Stimulated activated CD4-positive, alpha-beta T cell treated with anti-CD3 and anti-CD28 coated beads, Interleukin-12 subunit alpha, Interleukin-12 subunit beta, amount 100 ng/mL, for 48 hours (primary cell): ENCODE measurements at regions not wholly inside any gene's neighbourhood (a gene's known extent, or its start where the extent isn't known, plus 50 kb on each side); places are given as distances from the start of the nearest gene placed in this dataset.

Experiments
- DNase-seq, 3 donors: peaks; one replicate each; pipeline ENCODE4 v3.0.0-alpha.2; 2020; ENCODE audit warnings: low read depth in 2 of 3, low spot score in 1 of 3

DNA sequence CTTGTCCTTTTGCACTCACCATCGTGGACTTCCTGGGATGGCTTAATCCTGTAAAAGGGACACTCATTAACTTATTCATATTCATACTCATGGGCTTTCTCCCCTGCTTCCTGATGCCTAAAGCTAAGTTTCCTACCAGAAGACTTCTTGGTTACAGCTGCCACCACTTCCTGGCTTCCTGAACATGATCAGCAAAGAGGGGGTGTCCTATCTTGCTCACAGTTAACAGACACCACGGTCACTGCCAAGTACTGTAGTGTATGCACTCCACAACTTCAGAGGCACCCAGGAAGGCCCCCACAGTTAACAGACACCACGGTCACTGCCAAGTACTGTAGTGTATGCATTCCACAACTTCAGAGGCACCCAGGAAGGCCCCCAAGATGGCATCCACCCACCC, 177.8 kb downstream of the SIPA1L2 start:
- DNase-seq, result no peak

DNA sequence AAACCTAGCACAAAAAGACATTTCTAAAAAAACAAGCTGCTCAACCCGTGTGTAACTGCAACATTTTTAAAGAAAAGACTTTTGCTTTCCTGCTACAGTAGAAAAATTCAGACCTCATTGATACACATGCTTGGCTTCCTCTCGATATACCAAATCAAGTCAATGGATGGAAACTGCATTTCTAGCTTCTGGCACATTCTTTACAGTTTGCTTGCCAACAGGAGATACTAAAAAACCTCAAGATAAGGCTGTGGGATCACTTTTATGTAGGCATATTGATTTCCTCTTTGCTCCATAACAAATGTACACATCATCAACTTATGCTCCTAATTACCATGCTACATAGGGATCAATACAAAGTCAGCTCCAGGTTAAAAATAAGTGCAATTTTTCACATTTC, 178.4 kb downstream of the SIPA1L2 start:
- no peak for DNase-seq

DNA sequence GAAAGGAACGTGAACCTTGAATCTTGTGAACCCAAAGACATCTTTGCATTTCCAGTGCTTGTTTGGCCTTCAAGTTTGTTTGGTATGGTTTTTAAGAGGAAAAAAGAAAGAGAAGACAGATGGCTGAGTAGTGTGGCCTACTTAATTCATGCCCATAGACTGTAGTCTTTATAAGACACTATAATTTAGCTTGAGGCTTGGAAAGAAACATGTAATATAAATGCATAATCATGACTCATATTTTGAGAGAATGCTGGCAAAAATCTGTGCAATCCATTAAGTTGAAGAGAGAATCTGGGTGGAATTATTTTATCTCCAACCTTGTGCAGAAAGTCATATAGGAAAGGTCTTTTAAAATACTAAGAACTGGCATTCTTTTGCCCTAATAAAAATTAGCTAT, 179.3 kb downstream of the SIPA1L2 start:
- DNase-seq, result no peak

DNA sequence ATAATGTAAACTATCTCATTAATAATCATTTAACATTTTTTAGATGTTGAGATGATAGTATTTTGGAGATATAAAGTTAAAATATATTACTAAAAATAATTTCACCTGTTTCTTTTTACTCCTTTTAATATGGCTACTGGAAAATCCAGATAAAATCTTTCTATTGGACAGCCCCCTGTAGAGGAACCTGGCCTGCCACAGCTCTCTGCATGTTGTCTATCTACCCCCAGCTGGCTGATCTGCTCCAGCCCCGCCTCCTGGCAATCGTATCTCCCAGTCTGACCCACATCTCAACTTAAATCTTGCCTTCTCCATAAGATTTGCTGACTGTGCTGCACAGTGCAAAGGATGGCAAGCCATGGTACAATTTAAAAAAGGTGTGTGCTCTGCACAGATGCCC, 182.8 kb downstream of the SIPA1L2 start:
- no peak for DNase-seq

DNA sequence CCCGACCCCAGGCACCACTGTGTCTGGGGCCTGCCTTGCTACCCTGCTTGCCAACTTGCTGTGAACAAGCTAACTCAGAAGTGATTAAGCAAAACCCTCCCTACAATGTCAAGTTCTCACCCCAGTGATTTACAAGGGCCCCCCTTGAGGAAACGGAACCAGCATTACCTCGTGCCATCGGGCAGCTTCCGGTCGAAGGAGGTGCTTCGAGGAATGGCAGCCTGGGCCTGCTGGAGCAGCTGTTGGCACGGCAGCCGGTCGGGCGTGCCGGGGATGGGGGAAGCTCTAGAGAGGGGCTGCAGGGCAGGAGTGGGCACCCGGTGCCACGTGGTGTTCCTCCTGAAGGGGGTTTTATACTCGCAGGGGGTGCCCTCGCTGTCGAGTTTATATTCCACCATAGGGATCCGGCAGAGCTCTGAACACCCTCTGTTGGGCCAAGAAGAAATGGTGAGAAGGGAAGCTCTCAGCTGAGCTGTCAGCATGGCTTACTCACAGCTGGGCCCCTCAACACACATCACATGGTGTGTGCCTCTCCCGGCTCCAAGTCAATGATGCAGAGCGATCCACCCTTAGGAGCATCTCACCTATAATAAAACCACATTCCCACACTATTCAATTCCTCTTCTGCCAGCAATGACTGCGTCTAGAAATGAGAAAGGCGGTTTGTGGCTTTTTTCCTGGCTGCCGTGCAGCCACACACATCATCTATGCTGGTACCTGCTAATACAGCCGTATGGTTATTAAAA, 184.4 kb downstream of the SIPA1L2 start:
- no peak for DNase-seq

DNA sequence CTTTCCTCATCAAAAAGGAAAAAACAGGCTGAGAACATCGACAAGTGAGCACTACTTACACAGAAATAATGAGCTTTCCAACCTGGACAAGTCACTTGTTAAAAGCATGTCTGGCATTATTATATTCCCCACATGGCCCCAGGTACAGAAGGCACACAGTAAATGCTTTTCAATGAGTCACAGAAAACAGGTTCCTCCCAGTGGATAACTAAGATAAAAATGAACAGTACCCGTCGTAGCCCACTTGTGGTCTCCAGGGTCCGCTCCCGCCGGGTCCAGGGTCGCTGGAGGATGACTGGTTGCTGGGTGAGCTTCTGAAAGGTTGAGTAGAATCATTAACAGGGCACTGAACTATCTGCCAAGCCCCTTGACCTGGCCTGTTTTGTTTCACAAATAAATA, 186.6 kb downstream of the SIPA1L2 start:
- no peak for DNase-seq

DNA sequence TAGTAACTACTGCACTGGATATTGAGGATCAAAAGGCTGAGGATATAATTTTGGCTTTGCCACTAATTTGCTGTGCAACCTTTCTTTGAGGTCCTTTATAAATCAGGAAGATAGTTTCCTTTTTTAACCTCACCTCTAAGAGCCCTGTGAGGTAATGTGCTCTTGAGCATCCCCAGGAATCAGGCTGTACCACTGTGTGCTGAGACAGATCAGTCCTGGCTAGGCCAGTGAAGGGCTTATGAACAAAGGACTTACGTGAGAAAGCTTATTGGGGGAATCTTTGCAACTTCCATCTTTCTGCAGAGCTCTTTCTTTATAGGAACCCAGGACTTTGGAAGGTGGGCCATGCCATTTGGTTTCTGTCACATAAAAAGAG, 188.9 kb downstream of the SIPA1L2 start:
- no peak for DNase-seq

DNA sequence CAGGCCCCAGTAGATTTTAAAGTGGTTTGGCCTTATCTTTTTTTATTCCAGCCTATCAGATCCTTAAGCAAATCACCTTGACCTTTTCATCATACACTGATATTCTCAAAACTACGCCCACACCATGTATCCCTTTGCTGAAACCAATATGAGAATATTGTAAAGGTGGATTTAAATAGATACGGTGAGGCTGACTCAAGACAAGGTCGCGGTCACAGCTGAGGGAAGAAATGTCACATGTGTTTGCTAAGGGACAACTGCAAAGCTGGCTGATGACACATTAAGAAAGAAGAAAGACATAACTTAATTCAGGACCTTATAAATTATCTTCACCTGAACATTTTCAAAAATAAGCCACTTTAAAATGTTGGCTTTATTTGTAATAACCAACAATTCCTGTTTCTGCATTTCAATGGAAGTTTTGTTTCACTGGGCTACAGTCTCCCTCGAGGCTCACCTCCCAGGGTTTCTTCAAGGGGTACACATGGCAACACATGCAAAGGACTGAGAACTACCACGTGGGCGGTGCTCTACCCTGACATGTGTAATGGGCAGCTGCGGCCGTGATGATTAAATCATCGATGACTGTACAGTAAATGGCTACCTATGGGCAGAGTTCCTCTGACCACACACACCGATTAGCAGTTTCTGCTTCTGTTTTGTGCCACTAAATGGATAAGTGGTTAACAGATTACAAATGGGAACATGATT, 189.5 kb downstream of the SIPA1L2 start:
- no peak for DNase-seq

DNA sequence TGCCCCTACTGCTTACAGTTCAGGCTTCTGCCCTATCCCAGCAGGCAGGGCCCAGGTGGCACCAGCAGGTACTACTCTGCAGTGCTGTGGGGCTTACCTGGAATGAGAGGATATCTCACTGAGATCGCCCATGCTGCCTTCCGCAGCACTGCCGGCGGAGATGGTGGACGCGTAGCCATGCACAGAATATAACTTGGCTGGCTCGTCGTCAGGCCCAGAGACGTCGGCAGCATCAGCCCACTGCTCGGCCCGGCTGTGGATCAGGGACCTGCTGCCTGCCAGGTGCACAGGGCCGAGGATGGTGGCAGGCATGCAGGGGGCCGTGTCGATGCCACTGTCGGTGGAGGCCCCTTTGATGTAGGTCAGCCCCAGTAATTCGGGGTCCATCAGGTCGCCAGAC, 190.9 kb downstream of the SIPA1L2 start:
- DNase-seq, result no peak

DNA sequence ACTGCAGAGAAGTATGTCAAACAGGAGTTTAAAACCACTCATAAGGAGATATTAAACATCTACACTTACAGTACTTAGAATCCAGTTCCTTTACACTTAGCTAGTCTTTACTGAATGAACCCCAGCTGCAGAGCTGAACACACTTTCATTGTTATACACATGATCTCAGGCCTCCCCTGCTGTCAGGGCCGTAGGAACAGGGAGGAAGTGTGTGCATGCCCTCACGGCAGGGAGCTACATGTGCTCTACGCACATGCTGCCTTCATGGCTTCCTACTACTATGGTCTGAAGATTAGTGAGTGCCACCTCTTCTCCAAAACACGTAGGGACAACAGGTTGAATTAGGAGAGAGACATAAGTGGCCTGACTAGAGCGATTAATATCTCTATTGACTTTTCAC, 191.5 kb downstream of the SIPA1L2 start:
- no peak for DNase-seq

DNA sequence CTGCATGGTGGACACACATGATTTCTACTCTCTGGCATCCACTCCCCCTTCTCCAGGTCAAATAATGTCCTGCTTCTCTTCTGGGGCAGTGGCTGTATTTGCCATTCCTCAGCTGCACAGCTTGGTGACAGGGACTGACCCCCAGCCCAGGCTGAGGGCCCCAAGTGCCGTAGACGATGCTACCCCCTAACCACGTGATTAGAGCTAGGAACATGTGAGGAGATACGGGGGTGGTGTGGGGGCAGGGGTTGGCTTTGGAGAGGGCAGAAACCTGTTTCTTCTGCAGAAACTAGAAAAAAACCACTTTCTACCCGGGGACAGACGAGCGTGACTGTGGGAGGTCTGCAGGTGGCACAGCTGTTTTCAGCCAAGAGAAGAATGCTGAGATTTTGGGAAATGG, 192.4 kb downstream of the SIPA1L2 start:
- no peak for DNase-seq

DNA sequence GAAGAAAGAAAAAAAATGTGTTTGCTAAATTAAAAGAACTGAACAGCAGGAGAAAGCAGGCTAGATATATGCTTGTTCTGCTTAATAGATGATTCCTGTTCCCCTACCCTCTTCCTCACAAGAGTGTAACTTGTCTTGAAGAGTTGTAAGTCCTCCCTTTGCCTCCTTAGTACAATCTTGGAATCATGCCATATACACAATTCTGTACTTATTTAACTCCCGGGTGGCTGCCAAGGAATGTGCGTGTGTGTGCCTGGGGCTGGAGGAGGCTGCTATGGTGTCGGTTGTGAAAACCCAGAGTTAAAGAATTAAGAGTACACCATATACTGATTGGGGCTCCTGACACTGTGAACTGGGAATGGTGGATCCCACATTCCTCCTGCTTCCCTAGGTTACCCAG, 194.2 kb downstream of the SIPA1L2 start:
- DNase-seq, result no peak

DNA sequence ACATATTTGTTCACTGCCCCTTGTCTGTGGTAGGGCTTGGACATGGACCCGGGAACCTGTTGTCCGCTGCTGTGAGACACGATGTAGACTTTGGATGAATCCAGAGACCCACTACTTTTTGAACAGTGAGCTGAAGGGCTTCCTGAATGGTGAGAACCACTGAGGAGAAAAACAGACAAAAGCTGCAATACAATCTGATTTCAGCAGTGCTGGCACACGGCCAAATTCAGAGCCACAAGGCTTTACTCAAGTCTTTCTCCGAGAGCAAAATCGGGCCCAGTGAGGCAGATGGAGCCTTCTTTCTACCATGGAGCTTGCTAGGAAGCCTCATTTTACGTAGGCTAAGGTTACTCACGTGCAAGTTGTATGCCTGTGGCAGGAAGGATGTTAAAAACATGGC, 197.6 kb downstream of the SIPA1L2 start:
- DNase-seq, result no peak

DNA sequence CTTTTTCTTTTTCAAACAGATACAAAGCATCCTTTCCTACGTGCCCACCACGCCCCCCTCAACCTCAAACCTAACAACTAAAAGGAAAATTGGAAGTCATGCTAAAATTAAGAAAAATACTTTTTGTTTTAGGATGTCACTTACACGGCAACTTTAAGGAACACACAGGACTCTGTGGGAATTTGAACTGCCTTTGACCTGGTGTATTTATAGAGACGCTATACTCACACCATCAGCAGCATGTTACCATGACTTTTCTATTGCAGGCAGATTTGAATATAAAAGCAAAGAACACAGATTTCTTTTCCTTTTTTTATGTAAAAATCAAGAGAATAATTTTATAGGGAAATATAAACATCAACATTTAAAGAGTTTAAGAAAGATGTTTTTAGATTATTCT, 198.2 kb downstream of the SIPA1L2 start:
- DNase-seq, result no peak

DNA sequence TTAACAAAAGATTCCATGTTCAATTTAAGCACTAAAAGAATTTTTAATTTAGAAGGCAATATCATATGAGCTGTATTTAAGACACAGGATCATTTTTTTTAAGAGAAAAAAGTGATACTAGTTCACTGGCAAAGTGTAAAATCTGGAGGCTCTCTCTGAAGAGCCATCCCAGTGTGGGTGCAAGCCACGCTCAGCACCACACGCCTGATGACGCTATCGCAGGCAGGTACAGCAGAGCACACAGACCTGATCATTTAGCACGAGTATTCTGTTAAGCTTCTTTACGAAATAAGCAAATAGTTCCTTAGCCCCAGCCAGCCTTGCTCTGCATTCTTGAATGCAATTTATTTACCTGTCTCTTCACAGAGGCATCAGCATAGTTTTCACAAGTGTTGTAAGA, 198.6 kb downstream of the SIPA1L2 start:
- DNase-seq, result no peak

DNA sequence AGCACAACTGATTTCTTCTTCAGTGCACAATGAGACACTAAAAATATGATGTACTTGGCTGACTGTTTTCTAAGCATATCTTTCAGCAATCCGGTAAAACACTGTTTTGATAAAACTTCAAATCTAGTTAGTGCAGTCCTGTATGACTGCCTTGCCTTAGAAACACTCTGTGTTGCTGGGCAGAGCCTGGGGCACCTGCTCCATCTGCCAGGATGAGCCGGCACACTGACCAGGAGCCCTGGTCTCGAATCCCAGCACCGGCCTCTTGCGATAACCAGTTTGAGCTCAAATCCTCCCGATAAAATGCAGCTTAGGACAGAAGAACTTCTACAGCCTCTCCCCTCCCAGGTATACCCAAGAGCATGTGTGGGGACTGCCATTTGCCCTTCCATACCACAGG, 199.5 kb downstream of the SIPA1L2 start:
- no peak for DNase-seq

DNA sequence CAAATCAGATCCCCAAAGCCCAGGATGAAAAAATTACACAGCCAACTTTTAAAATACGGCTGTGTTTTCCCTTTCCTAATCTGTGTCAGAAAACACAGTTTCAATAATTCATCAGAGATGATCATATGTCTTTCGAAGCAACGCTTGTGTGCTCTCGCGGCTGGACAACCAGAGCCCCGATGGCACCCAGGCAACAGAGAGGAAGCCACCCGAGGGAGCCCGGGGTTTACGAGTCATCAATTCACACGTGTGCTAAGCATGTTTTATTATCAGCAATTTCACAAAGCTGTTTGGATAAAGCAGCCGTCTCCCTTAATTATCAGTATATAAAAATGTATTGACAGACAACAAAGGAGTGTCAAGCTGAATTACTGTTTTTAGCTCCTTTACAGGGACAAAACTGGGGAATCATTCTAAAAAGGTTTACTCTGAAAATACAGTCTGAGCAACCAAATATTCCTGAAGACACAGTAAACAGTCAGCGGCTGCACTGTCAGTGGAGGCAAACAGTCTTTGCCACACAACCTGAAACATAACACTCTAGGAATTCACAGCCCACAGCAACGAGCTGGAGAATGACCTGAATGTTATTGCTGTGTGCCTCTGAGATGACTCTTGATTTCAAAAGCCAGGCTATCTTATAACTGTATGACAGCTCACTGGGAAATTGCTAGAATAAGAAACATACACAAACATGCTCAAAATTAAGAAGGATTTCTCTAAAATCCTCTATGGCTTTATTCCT, 201.0 kb downstream of the SIPA1L2 start:
- no peak for DNase-seq

DNA sequence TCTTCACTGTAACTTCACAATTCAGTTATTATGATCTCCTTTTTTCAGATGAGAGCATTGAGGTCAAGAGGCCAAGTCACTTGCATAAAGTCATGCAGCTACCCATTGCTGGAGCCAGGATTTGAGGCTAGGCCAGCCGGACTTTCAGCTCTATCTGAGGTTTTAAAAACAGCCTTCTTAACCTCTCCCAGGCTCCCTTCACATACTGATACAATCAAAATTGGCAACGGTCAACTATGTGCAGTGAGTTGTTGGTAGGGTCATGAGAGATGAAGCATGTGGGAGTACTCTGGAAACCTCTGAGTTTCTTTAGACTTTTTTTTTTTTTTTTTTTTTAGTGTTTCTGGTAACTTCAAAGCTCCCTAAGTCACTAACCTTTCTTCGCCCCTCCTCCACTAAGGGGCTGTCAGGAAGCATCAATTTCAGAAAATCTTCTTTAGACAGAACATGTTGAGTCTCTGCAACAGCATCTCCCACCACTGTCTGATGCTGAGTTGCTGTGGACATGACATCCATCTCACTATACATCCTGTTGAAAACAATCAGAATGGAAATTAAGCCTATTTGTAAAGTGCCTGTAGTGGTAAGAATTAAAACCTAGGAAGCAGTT, 201.8 kb downstream of the SIPA1L2 start:
- no peak for DNase-seq

DNA sequence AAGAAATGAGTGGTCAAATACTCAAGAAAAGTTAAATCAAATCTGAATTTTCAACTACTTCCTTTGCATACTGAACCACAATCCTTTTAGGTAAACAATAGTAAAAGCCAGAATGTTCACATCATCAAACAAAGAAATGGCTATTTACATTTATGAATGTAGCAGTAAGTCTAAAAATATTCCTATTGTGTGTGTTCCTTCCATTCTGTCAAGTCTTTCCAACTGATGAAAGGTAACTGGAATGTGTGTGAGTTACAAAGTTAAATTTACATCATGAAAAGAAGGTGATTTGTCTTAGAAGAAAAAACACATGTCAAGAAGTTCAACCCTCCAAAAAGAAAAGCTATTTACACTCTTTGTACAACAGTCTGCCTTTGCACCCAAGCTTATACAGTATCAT, 203.1 kb downstream of the SIPA1L2 start:
- DNase-seq, result no peak

DNA sequence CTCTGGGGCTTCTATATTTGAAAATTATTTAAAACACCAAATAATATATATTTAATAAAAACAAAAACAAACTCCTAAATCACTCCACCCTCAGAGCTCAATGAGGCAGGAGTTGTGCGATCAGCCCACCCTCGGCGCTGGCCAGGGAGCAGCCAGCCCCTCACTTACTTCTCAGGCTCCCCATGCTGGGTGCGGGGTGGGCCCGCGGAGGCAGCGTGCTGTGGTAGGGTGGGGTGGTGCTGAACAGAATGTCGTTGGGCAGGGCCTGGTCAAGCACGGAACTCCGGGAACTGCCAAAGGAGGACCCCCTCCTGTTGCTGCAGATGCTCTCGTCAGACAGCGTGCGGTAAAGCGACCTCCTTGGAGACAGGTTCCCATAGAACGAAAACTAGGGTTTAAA, 204.5 kb downstream of the SIPA1L2 start:
- DNase-seq, result no peak

DNA sequence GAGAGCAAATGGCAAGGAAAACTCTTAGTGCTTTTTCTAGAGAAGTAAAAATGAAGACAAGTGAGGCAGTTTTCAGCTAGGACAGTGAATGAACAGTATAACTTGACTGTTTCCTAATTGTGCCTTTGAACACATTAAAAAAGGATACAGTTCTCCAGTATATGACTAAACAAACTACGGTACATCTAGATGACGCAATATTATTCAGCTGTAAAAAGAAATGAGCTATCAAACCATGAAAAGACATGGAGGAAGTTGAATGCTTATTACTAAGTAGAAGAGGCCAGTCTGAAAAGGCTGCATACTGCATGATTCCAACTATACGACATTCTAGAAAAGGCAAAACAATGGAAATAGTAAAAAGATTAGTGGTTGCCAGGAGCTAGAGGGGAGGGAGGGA, 206.3 kb downstream of the SIPA1L2 start:
- no peak for DNase-seq

DNA sequence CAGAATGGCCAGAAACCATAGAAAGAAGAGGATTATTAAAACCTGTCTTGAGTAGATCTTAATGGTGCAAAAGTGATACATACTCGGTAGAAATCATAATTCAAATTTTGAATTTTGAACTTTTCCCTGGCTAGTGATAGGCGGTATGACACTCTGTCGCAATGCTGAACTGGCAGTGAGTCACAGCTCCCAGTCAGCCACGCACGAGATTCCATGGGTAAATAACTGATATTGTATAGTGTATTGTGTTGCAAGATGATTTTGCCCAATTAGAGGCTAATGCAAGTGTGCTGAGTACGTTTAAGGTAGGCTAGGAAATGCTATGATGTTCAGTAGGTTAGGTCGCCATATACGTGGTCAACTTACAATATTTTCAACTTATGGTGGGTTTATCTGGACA, 207.0 kb downstream of the SIPA1L2 start:
- no peak for DNase-seq
